ENCODE measurements at regions not wholly inside any gene's neighbourhood (a gene's known extent, or its start where the extent isn't known, plus 50 kb on each side); places are given as distances from the start of the nearest gene placed in this dataset.
"Not testable (repeated sequence)": the region's sequence is repeated elsewhere in the genome, so short reads cannot be mapped to it uniquely, and the experiment has no call there.

- Histone ChIP-seq H3F3A (ENCODE audit: low read depth) (no peaks in the 10 kb centered on the region), H3K79me2 (ENCODE audit: insufficient read depth, low read length) (no peaks in the 10 kb centered on the region), H3K27me3 (ENCODE audit: insufficient read depth, low read length, poor library complexity, severe bottlenecking) (no peaks in the 10 kb centered on the region), H2AFZ (ENCODE audit: low read length) (no peak overlapping the region), H3K4me3 (ENCODE audit: low read length, poor library complexity, severe bottlenecking) (no peak overlapping the region), H3K4me2 (ENCODE audit: low read depth, low read length, poor library complexity, severe bottlenecking) (no peak overlapping the region), H3K9me3 (ENCODE audit: insufficient read depth, low read depth, low read length) (no peaks in the 10 kb centered on the region), H3K9me2 (replicated peaks; ENCODE audit: low read depth, low read length) (no peaks in the 10 kb centered on the region), H3K9ac (ENCODE audit: low read depth, low read length, poor library complexity, severe bottlenecking) (no peak overlapping the region), H3K4me1 (ENCODE audit: insufficient read depth, low read length, poor library complexity, severe bottlenecking) (no peaks in the 10 kb centered on the region), H4K20me1 (ENCODE audit: insufficient read depth, low read length, poor library complexity, severe bottlenecking) (no peaks in the 10 kb centered on the region), H3K36me3 (ENCODE audit: insufficient read depth, low read length) (no peaks in the 10 kb centered on the region)
- TF ChIP-seq CTCF (conservative IDR thresholded peaks at IDR 0.05; ENCODE audit: low read length) (no peak), EZH2phosphoT487 (IDR thresholded peaks at IDR 0.05; ENCODE audit: borderline replicate concordance) (no peak)
These were observed 127.9 kb downstream of the NPIPB5 start for GRCh38 chr16:22638393-22639206.

- Histone ChIP-seq H4K20me1 (ENCODE audit: insufficient read depth, low read length, poor library complexity, severe bottlenecking) (no peaks in the 10 kb centered on the region), H3K4me1 (ENCODE audit: insufficient read depth, low read length, poor library complexity, severe bottlenecking) (no peaks in the 10 kb centered on the region), H3F3A (ENCODE audit: low read depth) (no peaks in the 10 kb centered on the region), H3K4me2 (ENCODE audit: low read depth, low read length, poor library complexity, severe bottlenecking) (no peak overlapping the region), H3K9me3 (ENCODE audit: insufficient read depth, low read depth, low read length) (no peaks in the 10 kb centered on the region), H3K79me2 (ENCODE audit: insufficient read depth, low read length) (no peaks in the 10 kb centered on the region), H3K4me3 (ENCODE audit: low read length, poor library complexity, severe bottlenecking) (no peak overlapping the region), H2AFZ (ENCODE audit: low read length) (no peak overlapping the region), H3K27me3 (ENCODE audit: insufficient read depth, low read length, poor library complexity, severe bottlenecking) (no peaks in the 10 kb centered on the region), H3K36me3 (ENCODE audit: insufficient read depth, low read length) (no peaks in the 10 kb centered on the region), H3K9ac (ENCODE audit: low read depth, low read length, poor library complexity, severe bottlenecking) (no peak overlapping the region), H3K9me2 (replicated peaks; ENCODE audit: low read depth, low read length) (no peaks in the 10 kb centered on the region)
- TF ChIP-seq CTCF (conservative IDR thresholded peaks at IDR 0.05; ENCODE audit: low read length) (no peak), EZH2phosphoT487 (IDR thresholded peaks at IDR 0.05; ENCODE audit: borderline replicate concordance) (no peak)
These were observed 130.5 kb downstream of the NPIPB5 start for GRCh38 chr16:22641131-22641628.

- Histone ChIP-seq H3K9me3 (ENCODE audit: insufficient read depth, low read depth, low read length) (no peaks in the 10 kb centered on the region), H2AFZ (ENCODE audit: low read length) (no peak overlapping the region), H3K4me1 (ENCODE audit: insufficient read depth, low read length, poor library complexity, severe bottlenecking) (no peaks in the 10 kb centered on the region), H3K9me2 (replicated peaks; ENCODE audit: low read depth, low read length) (no peaks in the 10 kb centered on the region), H3F3A (ENCODE audit: low read depth) (no peaks in the 10 kb centered on the region), H3K4me3 (ENCODE audit: low read length, poor library complexity, severe bottlenecking) (no peak overlapping the region), H3K36me3 (ENCODE audit: insufficient read depth, low read length) (no peaks in the 10 kb centered on the region), H3K9ac (ENCODE audit: low read depth, low read length, poor library complexity, severe bottlenecking) (no peak overlapping the region), H3K27me3 (ENCODE audit: insufficient read depth, low read length, poor library complexity, severe bottlenecking) (no peaks in the 10 kb centered on the region), H3K4me2 (ENCODE audit: low read depth, low read length, poor library complexity, severe bottlenecking) (no peak overlapping the region), H4K20me1 (ENCODE audit: insufficient read depth, low read length, poor library complexity, severe bottlenecking) (no peaks in the 10 kb centered on the region), H3K79me2 (ENCODE audit: insufficient read depth, low read length) (no peaks in the 10 kb centered on the region)
- TF ChIP-seq CTCF (conservative IDR thresholded peaks at IDR 0.05; ENCODE audit: low read length) = no peak
- TF ChIP-seq EZH2phosphoT487 (IDR thresholded peaks at IDR 0.05; ENCODE audit: borderline replicate concordance) = no peak
These were observed 131.9 kb downstream of the NPIPB5 start for GRCh38 chr16:22642416-22643088.

- not testable (repeated sequence) for H3F3A ChIP-seq (ENCODE audit: low read depth); H3K9me2 ChIP-seq (replicated peaks; ENCODE audit: low read depth, low read length); H3K4me3 ChIP-seq (ENCODE audit: low read length, poor library complexity, severe bottlenecking); H3K9me3 ChIP-seq (ENCODE audit: insufficient read depth, low read depth, low read length); H2AFZ ChIP-seq (ENCODE audit: low read length); H3K4me1 ChIP-seq (ENCODE audit: insufficient read depth, low read length, poor library complexity, severe bottlenecking); H3K9ac ChIP-seq (ENCODE audit: low read depth, low read length, poor library complexity, severe bottlenecking); H3K4me2 ChIP-seq (ENCODE audit: low read depth, low read length, poor library complexity, severe bottlenecking); H4K20me1 ChIP-seq (ENCODE audit: insufficient read depth, low read length, poor library complexity, severe bottlenecking); H3K79me2 ChIP-seq (ENCODE audit: insufficient read depth, low read length); H3K27me3 ChIP-seq (ENCODE audit: insufficient read depth, low read length, poor library complexity, severe bottlenecking); H3K36me3 ChIP-seq (ENCODE audit: insufficient read depth, low read length)
These were observed 132.5 kb downstream of the NPIPB5 start for GRCh38 chr16:22643203-22643602.

Data from Loucy (cell line).